ENCODE measurements at regions not wholly inside any gene's neighbourhood (a gene's known extent, or its start where the extent isn't known, plus 50 kb on each side); places are given as distances from the start of the nearest gene placed in this dataset.
"Not testable (repeated sequence)": the region's sequence is repeated elsewhere in the genome, so short reads cannot be mapped to it uniquely, and the experiment has no call there.

GRCh38 chr5:108686676-108687075 lies 61.0 kb upstream of the FER start:
- CTCF ChIA-PET: interaction anchor here (1.9 kb wide), 1 partner anchor 10 kb away, joined by 5 read pairs; no protein-coding TSS in a partner anchor
- intact Hi-C loops (cut with micrococcal nuclease): no loop called here

DNA sequence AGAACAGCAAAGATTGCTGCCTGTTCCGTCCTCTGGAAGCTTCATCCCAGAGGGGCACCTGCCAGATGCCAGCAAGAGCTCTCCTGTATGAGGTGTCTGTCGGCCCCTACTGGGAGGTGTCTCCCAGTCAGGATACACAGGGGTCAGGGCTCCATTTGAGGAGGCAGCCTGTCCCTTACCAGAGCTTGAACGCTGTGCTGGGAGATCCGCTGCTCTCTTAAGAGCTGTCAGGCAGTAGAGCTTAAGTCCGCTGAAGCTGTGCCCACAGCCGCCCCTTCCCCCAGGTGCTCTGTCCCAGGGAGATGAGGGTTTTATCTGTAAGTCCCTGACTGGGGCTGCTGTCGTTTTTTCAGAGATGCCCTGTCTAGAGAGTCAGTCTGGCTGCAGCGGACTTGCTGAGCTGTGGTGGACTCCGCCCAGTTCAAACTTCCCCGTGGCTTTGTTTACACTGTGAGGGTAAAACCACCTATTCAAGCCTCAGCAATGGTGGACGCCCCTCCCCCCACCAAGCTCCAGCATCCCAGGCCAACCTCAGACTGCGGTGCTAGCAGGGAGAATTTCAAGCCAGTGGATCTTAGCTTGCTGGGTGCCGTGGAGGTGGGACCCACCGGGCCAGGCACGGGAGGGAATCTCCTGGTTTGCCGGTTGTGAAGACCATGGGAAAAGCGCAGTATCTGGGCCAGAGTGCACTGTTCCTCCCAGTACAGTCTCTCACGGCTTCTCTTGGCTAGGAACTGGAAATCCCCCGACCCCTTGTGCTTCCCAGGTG lies 62.1 kb upstream of the FER start:
- H3K9me3 ChIP-seq (replicated peaks; ENCODE audit: control insufficient read depth, insufficient read depth, low read length); H3K4me3 ChIP-seq (replicated peaks in 1 of 3; ENCODE audit: insufficient read depth in 1 of 3, low read depth in 1 of 3, low read length in 3 of 3); H4K20me1 ChIP-seq (replicated peaks; ENCODE audit: control insufficient read depth, extremely low read depth, insufficient read depth, low read length); H3K27ac ChIP-seq (ENCODE audit: insufficient read depth, low read depth, low read length); dilution Hi-C loops (cut with MboI; ENCODE audit: extremely low pct_ligation_motif_present, low sequenced_read_pairs); H3K4me1 ChIP-seq (ENCODE audit: control insufficient read depth, extremely low read depth, insufficient read depth, low read length); POLR2A ChIA-PET; H3K27me3 ChIP-seq (ENCODE audit: control insufficient read depth in 2 of 2, insufficient read depth in 2 of 2, low read length in 2 of 2); H3K9me1 ChIP-seq (replicated peaks; ENCODE audit: control insufficient read depth, extremely low read depth, insufficient read depth, low read length); FAIRE-seq; BruUV-seq (replicated peaks); intact Hi-C loops (cut with micrococcal nuclease); DNase-seq (ENCODE audit: low read depth, low spot score); H3K9ac ChIP-seq (replicated peaks; ENCODE audit: extremely low read depth, insufficient read depth, low read length); H2AFZ ChIP-seq (ENCODE audit: low read depth, low read length); H3K4me2 ChIP-seq (ENCODE audit: insufficient read depth, low read length); H3K36me3 ChIP-seq (ENCODE audit: control insufficient read depth in 2 of 2, extremely low read depth in 1 of 2, insufficient read depth in 2 of 2, low read length in 2 of 2); H3K79me2 ChIP-seq (ENCODE audit: control insufficient read depth, insufficient read depth, low read length): not testable (repeated sequence)
- CTCF ChIA-PET: interaction anchor here (1.9 kb wide), 1 partner anchor 11 kb away, joined by 5 read pairs; no protein-coding TSS in a partner anchor

More at GRCh38 chr5:108686676-108687075, 61.0 kb upstream of the FER start:
- H3K9me3 ChIP-seq (replicated peaks; ENCODE audit: control insufficient read depth, insufficient read depth, low read length): no peaks in the 10 kb centered on the region
- FAIRE-seq (no peak), DNase-seq (ENCODE audit: low read depth, low spot score) (no peak)
- POLR2A ChIA-PET: no interaction called here
- no peak overlapping the region for H2AFZ ChIP-seq (ENCODE audit: low read depth, low read length)
- no peak overlapping the region for H3K9ac ChIP-seq (replicated peaks; ENCODE audit: extremely low read depth, insufficient read depth, low read length)
- H4K20me1 ChIP-seq (replicated peaks; ENCODE audit: control insufficient read depth, extremely low read depth, insufficient read depth, low read length): no peaks in the 10 kb centered on the region
- BruUV-seq (replicated peaks): no TSS peak
- H3K9me1 ChIP-seq (replicated peaks; ENCODE audit: control insufficient read depth, extremely low read depth, insufficient read depth, low read length): no peaks in the 10 kb centered on the region
- no peak for TF ChIP-seq MAX (IDR thresholded peaks at IDR 0.05; ENCODE audit: insufficient read depth, insufficient read length)
- TF ChIP-seq FOS (IDR thresholded peaks at IDR 0.05; ENCODE audit: borderline replicate concordance, insufficient read depth, low read length): no peak
- no peak for TF ChIP-seq JUN (IDR thresholded peaks at IDR 0.05; ENCODE audit: borderline replicate concordance, insufficient read depth, insufficient read length, low read depth)
- TF ChIP-seq POLR2AphosphoS5 (IDR thresholded peaks at IDR 0.05; ENCODE audit: insufficient read depth, low read depth, low read length): no peak
- no peak for TF ChIP-seq POLR2A (IDR thresholded peaks at IDR 0.05; ENCODE audit: low read depth, low read length)
- TF ChIP-seq, protein P1, sequence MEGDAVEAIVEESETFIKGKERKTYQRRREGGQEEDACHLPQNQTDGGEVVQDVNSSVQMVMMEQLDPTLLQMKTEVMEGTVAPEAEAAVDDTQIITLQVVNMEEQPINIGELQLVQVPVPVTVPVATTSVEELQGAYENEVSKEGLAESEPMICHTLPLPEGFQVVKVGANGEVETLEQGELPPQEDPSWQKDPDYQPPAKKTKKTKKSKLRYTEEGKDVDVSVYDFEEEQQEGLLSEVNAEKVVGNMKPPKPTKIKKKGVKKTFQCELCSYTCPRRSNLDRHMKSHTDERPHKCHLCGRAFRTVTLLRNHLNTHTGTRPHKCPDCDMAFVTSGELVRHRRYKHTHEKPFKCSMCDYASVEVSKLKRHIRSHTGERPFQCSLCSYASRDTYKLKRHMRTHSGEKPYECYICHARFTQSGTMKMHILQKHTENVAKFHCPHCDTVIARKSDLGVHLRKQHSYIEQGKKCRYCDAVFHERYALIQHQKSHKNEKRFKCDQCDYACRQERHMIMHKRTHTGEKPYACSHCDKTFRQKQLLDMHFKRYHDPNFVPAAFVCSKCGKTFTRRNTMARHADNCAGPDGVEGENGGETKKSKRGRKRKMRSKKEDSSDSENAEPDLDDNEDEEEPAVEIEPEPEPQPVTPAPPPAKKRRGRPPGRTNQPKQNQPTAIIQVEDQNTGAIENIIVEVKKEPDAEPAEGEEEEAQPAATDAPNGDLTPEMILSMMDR (IDR thresholded peaks at IDR 0.05; ENCODE audit: extremely low read depth in 1 of 2, insufficient read depth in 1 of 2, low read depth in 1 of 2, low read length in 2 of 2): no peak
- no peak overlapping the region for H3K4me3 ChIP-seq (replicated peaks in 1 of 3; ENCODE audit: insufficient read depth in 1 of 3, low read depth in 1 of 3, low read length in 3 of 3)
- H3K27me3 ChIP-seq (ENCODE audit: control insufficient read depth in 2 of 2, insufficient read depth in 2 of 2, low read length in 2 of 2): no peaks in the 10 kb centered on the region
- no peaks in the 10 kb centered on the region for H3K79me2 ChIP-seq (ENCODE audit: control insufficient read depth, insufficient read depth, low read length)
- dilution Hi-C loops (cut with MboI; ENCODE audit: extremely low pct_ligation_motif_present, low sequenced_read_pairs): no loop called here
- no peak overlapping the region for H3K27ac ChIP-seq (ENCODE audit: insufficient read depth, low read depth, low read length)
- no peak overlapping the region for H3K4me2 ChIP-seq (ENCODE audit: insufficient read depth, low read length)
- H3K4me1 ChIP-seq (ENCODE audit: control insufficient read depth, extremely low read depth, insufficient read depth, low read length): no peaks in the 10 kb centered on the region
- H3K36me3 ChIP-seq (ENCODE audit: control insufficient read depth in 2 of 2, extremely low read depth in 1 of 2, insufficient read depth in 2 of 2, low read length in 2 of 2): no peaks in the 10 kb centered on the region

Measured in endothelial cell of umbilical vein (primary cell).